Trophoblast cell (in vitro differentiated cells and primary cell): ENCODE measurements at regions not wholly inside any gene's neighbourhood (a gene's known extent, or its start where the extent isn't known, plus 50 kb on each side); places are given as distances from the start of the nearest gene placed in this dataset.

Experiments used
- DNase-seq, 2 donors: peaks; one replicate each; pipeline ENCODE4 v3.0.0-alpha.2; 2016
- H2AFZ ChIP-seq: 2 replicates; pipeline ENCODE4 v1.6.1; 2013; ENCODE audit warnings: low read length, moderate library complexity, mild to moderate bottlenecking; ENCODE audit not compliant: insufficient read depth, poor library complexity
- H2AK5ac ChIP-seq: 2 replicates; pipeline ENCODE4 v1.6.1; 2013; ENCODE audit warnings: mild to moderate bottlenecking, low read length
- H2BK120ac ChIP-seq: 2 replicates; pipeline ENCODE4 v1.6.1; 2013; ENCODE audit warnings: low read length, mild to moderate bottlenecking, moderate library complexity; ENCODE audit not compliant: insufficient read depth, poor library complexity
- H2BK12ac ChIP-seq: 2 replicates; pipeline ENCODE4 v1.6.1; 2013; ENCODE audit warnings: mild to moderate bottlenecking, low read length, moderate library complexity
- H2BK5ac ChIP-seq: 2 replicates; pipeline ENCODE4 v1.6.1; 2013; ENCODE audit warnings: low read length, low read depth, moderate library complexity, mild to moderate bottlenecking; ENCODE audit not compliant: poor library complexity
- H3K14ac ChIP-seq: 2 replicates; pipeline ENCODE4 v1.6.1; 2013; ENCODE audit warnings: mild to moderate bottlenecking, low read length
- H3K18ac ChIP-seq: 2 replicates; pipeline ENCODE4 v1.6.1; 2013; ENCODE audit warnings: mild to moderate bottlenecking, low read length
- H3K23ac ChIP-seq: 2 replicates; pipeline ENCODE4 v1.6.1; 2013; ENCODE audit warnings: low read length
- H3K27ac ChIP-seq: 2 replicates; pipeline ENCODE4 v1.5.1; 2013; ENCODE audit warnings: low read depth, mild to moderate bottlenecking, inconsistent platforms, low read length, moderate library complexity
- H3K27me3 ChIP-seq: 2 replicates; pipeline ENCODE4 v1.6.1; 2013; ENCODE audit warnings: inconsistent platforms, mild to moderate bottlenecking, low read length, moderate library complexity; ENCODE audit not compliant: insufficient read depth
- H3K36me3 ChIP-seq, 2 experiments: 1 replicate in 1 of 2; 2 replicates in 1 of 2; pipeline ENCODE4 v1.6.1; 2013; ENCODE audit warnings: low read length in 2 of 2, mild to moderate bottlenecking in 2 of 2, moderate library complexity in 1 of 2; ENCODE audit not compliant: insufficient read depth in 2 of 2, control insufficient read depth in 1 of 2
- H3K4ac ChIP-seq: 2 replicates; pipeline ENCODE4 v1.6.1; 2013; ENCODE audit warnings: low read depth, mild to moderate bottlenecking, low read length, moderate library complexity
- H3K4me1 ChIP-seq, 2 experiments: 1 replicate in 1 of 2; 2 replicates in 1 of 2; pipeline ENCODE4 v1.6.1; 2013; ENCODE audit warnings: low read length in 2 of 2, mild to moderate bottlenecking in 2 of 2, moderate library complexity in 1 of 2; ENCODE audit not compliant: insufficient read depth in 2 of 2, control insufficient read depth in 1 of 2
- H3K4me2 ChIP-seq: 2 replicates; pipeline ENCODE4 v1.6.1; 2013; ENCODE audit warnings: inconsistent platforms, mild to moderate bottlenecking, low read length, moderate library complexity
- H3K4me3 ChIP-seq: 2 replicates; pipeline ENCODE4 v1.5.1; 2013; ENCODE audit warnings: mild to moderate bottlenecking, low read depth, low read length, inconsistent platforms
- H3K79me1 ChIP-seq: one replicate; pipeline ENCODE4 v1.6.1; 2013; ENCODE audit warnings: low read length
- H3K79me2 ChIP-seq: 2 replicates; pipeline ENCODE4 v1.6.1; 2013; ENCODE audit warnings: low read length, mild to moderate bottlenecking; ENCODE audit not compliant: control insufficient read depth, insufficient read depth, poor library complexity
- H3K9ac ChIP-seq: 2 replicates; pipeline ENCODE4 v1.6.1; 2013; ENCODE audit warnings: mild to moderate bottlenecking, low read length
- H3K9me3 ChIP-seq: 2 replicates; pipeline ENCODE4 v1.6.1; 2013; ENCODE audit warnings: low read depth, mild to moderate bottlenecking, control low read depth, inconsistent platforms, low read length; ENCODE audit not compliant: insufficient read depth
- H4K12ac ChIP-seq: 2 replicates; pipeline ENCODE4 v1.6.1; 2013; ENCODE audit warnings: low read depth, mild to moderate bottlenecking, low read length, moderate library complexity
- H4K8ac ChIP-seq: 2 replicates; pipeline ENCODE4 v1.6.1; 2013; ENCODE audit warnings: low read depth, mild to moderate bottlenecking, low read length, moderate library complexity
- H4K91ac ChIP-seq: one replicate; pipeline ENCODE4 v1.6.1; 2013; ENCODE audit warnings: low read depth, mild to moderate bottlenecking, low read length, moderate library complexity
- WGBS: extraction: QIAGEN DNeasy Blood & Tissue Kit; methylation state at CpG from one replicate; pipeline ENCODE4 v1.1.7; 2013; ENCODE audit warnings: missing lambda C conversion rate; ENCODE audit not compliant: insufficient read length, insufficient coverage; ENCODE audit errors: extremely low coverage; 5-methylcytosine and 5-hydroxymethylcytosine counted together

DNA sequence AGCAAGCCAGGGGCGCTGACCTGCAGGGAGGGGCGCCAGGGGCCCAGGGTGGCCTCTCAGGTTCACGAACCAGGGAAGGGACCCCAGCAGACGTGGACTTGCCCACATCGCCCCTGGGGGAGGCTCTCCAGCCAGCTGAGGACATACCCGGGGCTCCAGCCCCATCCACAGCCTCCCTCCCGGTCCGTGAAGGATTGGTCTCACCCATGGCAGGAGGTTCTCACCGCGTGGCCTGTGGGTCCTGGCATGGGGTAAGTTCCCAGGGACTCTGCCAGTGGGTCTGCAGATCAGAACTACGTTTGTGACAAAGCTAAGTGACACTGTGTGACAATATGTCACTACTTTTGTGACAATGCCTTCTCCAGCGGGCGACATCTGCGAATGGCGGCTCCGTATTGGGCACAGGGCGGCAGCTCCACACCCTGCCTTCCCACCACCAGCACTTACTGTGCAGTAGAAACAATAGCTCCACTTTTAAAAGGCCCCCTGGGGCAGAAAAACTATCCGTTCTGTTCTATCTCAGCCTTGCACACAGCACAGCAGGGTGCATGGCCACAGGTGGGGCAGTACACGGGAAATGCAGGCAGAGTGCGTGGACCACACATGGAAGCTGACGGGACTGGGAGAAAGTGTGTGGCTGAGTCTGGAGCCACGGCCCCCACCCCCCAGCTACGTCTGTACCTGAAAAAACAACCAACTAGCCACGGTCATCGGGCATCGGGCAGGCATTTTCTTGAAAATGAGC, 65.2 kb upstream of the CTDP1 start:
- Histone ChIP-seq H2AFZ (no peak overlapping the region), H2AK5ac (no peak overlapping the region), H4K91ac (no peak overlapping the region), H3K36me3 (no peaks in the 10 kb centered on the region), H3K4ac (no peak overlapping the region), H3K4me2 (no peak overlapping the region), H3K79me2 (no peaks in the 10 kb centered on the region), H3K27me3 (no peaks in the 10 kb centered on the region), H4K12ac (no peak overlapping the region), H3K4me1 (peaks cover 0 to 8% of the 10 kb centered on the region in 2 experiments), H2BK120ac (no peak overlapping the region), H3K14ac (no peak overlapping the region), H3K23ac (no peak overlapping the region), H3K9me3 (peaks cover 2% of the 10 kb centered on the region), H3K4me3 (no peak overlapping the region), H2BK12ac (no peak overlapping the region), H3K9ac (no peak overlapping the region), H4K8ac (no peak overlapping the region), H2BK5ac (no peak overlapping the region), H3K27ac (no peak overlapping the region), H3K18ac (no peak overlapping the region), H3K79me1 (no peaks in the 10 kb centered on the region)
- WGBS = no CpG with 5 or more reads among the region's 26 CpGs
- no peak for DNase-seq

DNA sequence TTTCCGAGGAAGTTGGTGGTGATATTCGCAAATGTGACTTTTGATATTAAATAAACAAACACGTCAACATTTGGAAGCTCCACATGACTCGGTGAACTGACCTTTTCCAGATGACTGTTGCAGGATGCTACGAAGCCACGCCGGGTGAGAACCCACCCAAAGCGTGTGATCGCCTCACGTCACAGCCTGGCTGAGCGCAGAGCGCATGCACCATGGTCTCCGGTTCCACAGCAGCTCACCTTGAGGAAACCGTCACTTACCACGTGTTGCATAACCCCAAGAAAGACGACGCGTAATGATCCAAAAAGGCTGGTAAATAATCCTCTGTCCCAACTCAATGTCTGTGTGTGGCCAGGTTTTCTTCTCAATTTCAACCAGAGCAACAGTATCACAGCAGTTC, 64.5 kb upstream of the CTDP1 start:
- Histone ChIP-seq H3K4me1 (peaks cover 0 to 8% of the 10 kb centered on the region in 2 experiments), H4K8ac (no peak overlapping the region)
- no CpG with 5 or more reads among the region's 18 CpGs for WGBS

DNA sequence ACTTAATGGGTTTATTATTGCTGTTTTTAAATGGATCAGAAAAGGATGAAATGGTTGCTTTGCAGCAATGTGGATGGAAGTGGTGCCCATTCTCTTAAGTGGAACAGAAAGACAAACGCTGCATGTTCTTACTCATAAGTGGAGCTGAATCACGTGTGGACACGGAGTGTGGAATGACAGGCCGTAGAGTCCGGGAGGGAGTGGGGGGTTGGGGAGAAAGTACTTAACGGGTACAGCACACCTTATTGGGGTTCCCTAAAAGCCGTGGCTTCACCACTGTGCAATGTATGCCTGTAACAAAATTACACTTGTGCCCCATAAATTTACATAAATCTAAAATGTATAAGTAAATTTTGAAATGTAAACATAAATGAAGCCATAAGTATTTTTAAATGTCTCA, 64.0 kb upstream of the CTDP1 start:
- no CpG with 5 or more reads among the region's 7 CpGs for WGBS
- Histone ChIP-seq H3K79me2 (no peaks in the 10 kb centered on the region), H3K18ac (no peak overlapping the region), H2AFZ (no peak overlapping the region), H4K8ac (no peak overlapping the region), H2BK12ac (no peak overlapping the region), H3K4ac (no peak overlapping the region), H3K9me3 (peaks cover 4% of the 10 kb centered on the region), H3K36me3 (no peaks in the 10 kb centered on the region), H4K12ac (no peak overlapping the region), H3K23ac (no peak overlapping the region), H3K4me2 (no peak overlapping the region), H3K27me3 (no peaks in the 10 kb centered on the region), H3K4me1 (peaks cover 0 to 8% of the 10 kb centered on the region in 2 experiments), H3K27ac (no peak overlapping the region), H3K9ac (no peak overlapping the region), H2BK5ac (no peak overlapping the region), H3K14ac (no peak overlapping the region), H2BK120ac (no peak overlapping the region), H4K91ac (no peak overlapping the region), H3K4me3 (no peak overlapping the region), H3K79me1 (no peaks in the 10 kb centered on the region), H2AK5ac (no peak overlapping the region)
- no peak for DNase-seq

More for the DNA sequence above, 64.5 kb upstream of the CTDP1 start:
- no peak overlapping the region for H3K18ac ChIP-seq
- H3K79me2 ChIP-seq = no peaks in the 10 kb centered on the region
- H3K9ac ChIP-seq = no peak overlapping the region
- H2BK5ac ChIP-seq = no peak overlapping the region
- H3K9me3 ChIP-seq = peaks cover 4% of the 10 kb centered on the region
- H3K36me3 ChIP-seq = no peaks in the 10 kb centered on the region
- H2BK12ac ChIP-seq = no peak overlapping the region
- no peaks in the 10 kb centered on the region for H3K79me1 ChIP-seq
- H3K14ac ChIP-seq = no peak overlapping the region
- H3K27me3 ChIP-seq = no peaks in the 10 kb centered on the region
- no peak overlapping the region for H3K4me3 ChIP-seq
- H3K4ac ChIP-seq = no peak overlapping the region
- H3K4me2 ChIP-seq = no peak overlapping the region
- no peak overlapping the region for H3K27ac ChIP-seq
- no peak overlapping the region for H2BK120ac ChIP-seq
- H4K91ac ChIP-seq = no peak overlapping the region
- no peak overlapping the region for H2AK5ac ChIP-seq
- H4K12ac ChIP-seq = no peak overlapping the region
- no peak overlapping the region for H2AFZ ChIP-seq
- no peak overlapping the region for H3K23ac ChIP-seq
- no peak for DNase-seq

DNA sequence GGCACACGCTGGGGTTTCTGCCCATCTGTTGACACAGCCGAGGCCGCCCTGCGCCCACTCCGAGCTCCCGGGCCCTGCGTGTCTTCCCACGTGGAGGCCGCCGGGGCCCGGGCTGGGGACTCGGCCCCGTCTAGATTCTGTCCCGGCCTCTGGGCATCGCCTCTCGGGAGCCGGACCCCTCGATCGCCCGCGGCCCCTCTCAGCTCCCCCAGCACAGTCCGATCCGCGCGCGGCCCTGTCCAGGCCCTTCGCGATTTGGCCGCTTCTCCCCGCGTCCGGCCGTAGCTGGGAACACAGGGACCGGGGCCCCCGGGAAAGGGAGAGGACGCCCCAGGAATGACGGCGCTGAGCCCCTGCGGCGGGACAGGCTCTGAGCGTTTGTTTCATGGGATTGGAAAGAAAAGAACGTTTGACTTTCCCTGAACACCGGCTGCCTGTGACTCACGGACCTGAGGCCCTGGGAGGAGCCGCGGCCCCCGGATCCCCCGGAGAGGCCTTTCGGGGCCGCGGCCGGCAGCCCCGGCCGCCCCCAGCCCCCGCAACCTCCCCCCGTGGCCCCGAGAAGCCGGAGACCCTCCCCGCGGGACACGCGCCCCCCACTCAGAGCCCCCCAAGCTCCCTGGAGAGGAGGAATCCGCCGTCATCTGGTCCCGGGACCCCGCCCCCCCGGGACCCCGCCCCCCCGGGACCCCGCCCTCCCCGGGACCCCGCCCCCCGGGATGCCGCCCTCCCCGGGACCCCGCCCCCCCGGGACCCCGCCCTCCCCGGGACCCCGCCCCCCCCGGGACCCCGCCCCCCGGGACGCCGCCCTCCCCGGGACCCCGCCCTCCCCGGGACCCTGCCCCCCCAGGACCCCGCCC, 62.7 kb upstream of the CTDP1 start:
- Histone ChIP-seq H3K79me1 (no peaks in the 10 kb centered on the region), H3K4me2 (peak overlapping the region; percentile 50), H2BK12ac (no peak overlapping the region), H3K27ac (no peak overlapping the region), H2AK5ac (no peak overlapping the region), H3K9ac (no peak overlapping the region), H3K14ac (no peak overlapping the region), H2BK120ac (no peak overlapping the region), H3K23ac (no peak overlapping the region), H3K36me3 (no peaks in the 10 kb centered on the region), H3K27me3 (no peaks in the 10 kb centered on the region), H4K91ac (no peak overlapping the region), H3K79me2 (no peaks in the 10 kb centered on the region), H2BK5ac (no peak overlapping the region), H3K9me3 (peaks cover 4% of the 10 kb centered on the region), H3K4me1 (no peaks in the 10 kb centered on the region), H3K4ac (no peak overlapping the region), H4K8ac (no peak overlapping the region), H4K12ac (no peak overlapping the region), H3K18ac (no peak overlapping the region), H3K4me3 (no peak overlapping the region), H2AFZ (no peak overlapping the region)
- no peak for DNase-seq
- no CpG with 5 or more reads among the region's 89 CpGs for WGBS
